ENCODE measurements at regions not wholly inside any gene's neighbourhood (a gene's known extent, or its start where the extent isn't known, plus 50 kb on each side); places are given as distances from the start of the nearest gene placed in this dataset.
"Not testable (repeated sequence)": the region's sequence is repeated elsewhere in the genome, so short reads cannot be mapped to it uniquely, and the experiment has no call there.

DNA sequence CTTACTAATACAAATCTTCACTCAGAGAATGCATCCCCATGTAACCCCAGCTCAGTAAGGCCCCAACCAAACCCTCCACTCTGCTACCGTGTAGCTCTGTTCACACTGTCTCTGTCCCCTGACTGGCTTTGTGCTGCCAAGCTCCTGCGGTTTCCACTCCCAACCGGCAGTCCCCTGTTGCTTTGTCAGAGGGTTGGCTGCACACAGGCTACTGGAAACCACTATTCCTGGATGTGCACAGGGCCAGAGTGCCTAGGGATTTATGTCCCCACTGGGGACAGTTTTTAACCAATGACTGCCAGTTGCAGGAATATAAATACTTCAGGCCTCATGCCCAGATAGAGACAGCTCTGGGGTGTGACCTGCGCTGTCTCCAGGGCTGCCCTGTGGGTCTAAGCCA, 157.1 kb upstream of the C16orf82 start:
- no peak for DNase-seq

DNA sequence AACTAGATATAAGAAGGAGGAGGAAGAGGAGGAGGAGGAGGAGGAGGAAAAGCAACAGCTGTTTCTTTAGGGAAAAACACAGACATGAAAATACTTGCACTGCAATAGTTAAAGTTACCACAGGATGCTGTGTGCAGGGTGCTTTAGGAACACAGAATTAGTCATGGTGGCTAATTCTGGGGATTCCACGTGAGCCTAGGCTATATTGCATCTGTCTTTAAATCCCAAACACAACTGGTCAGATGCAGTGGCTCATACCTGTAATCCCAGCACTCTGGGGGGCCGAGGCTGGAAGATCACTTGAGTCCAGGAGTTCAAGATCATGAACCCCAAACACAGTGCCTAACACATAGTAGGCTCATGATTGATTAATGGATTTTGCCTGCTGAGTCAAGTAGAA, 155.3 kb upstream of the C16orf82 start:
- DNase-seq = no peak

GRCh38 chr16:26913851-26914250, 152.9 kb upstream of the C16orf82 start:
- DNase-seq = no peak

DNA sequence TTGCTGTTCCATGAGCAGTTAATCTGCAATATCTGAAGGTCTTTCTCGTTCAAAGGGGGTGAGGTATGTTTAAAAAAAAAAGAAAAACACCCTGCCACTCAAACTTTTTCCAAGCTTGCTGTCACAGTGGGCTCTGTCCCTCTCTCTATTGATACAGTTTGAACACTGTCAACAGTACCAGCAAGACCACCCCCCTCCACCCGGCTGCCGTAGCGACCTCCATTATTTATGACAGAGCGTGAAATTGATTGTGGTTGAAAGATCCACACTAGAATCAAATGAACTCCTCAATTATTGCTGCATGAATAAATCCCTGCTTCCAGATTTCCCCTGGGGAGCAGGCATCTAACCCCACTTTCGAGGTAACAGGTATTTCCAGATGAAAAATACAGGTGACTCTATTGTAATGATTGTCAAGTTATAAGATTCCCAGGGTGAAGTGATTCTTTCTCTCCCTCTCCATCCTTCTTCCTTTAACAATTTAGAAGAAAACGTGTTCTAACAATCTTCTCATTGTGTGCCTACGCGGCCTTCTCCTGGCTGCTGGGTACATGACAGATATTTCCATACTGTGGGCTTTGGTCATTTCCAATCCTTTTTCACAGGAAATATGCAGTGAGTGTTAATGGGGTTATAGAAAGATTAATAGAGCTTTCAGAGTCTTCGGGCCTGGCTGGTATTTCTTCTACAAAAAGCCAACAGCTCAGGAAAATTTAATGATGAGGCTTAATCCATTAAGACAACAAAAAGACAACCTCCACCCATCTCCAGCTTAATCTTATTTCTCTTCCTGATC, 135.7 kb upstream of the C16orf82 start:
- DNase-seq = no peak

DNA sequence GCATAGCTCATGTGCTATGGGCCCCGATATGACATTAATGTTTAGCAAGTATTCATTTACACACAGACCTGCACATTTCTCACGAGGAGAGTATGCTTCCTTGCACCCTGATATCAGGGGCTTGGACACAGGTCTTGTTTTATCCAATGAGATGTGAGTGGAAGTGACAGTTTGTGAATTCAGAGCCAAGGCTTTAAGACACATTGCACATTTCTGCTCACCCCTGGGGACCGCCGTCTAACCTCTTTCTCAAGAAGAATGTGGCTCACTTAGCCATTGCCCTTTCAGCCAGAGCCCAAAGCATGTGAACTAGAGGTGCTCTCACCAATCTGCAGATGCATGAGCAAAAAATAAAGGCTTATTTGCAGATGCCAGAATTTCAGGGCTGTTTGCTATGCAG, 116.1 kb upstream of the C16orf82 start:
- DNase-seq = no peak

GRCh38 chr16:26951950-26952349, 114.8 kb upstream of the C16orf82 start:
- DNase-seq = no peak

DNA sequence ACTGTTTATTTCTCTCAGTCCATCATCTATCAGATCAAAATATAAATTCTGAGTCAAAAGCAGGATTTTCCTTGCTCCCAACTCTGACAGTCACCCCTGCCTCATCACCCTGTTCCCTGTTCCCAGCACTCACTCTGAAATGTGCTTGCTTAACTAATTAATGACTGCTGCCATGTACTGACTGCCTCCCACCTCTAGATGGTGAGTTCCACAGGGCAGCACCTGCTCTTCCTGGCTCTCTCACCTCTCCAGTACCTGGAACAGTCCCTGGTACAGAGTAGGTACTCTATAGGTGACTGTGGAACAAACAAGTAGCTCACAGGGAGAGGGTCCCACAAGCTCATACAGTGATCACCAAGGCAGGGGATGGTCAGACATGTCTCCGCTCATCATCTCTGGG, 114.3 kb upstream of the C16orf82 start:
- no peak for DNase-seq

DNA sequence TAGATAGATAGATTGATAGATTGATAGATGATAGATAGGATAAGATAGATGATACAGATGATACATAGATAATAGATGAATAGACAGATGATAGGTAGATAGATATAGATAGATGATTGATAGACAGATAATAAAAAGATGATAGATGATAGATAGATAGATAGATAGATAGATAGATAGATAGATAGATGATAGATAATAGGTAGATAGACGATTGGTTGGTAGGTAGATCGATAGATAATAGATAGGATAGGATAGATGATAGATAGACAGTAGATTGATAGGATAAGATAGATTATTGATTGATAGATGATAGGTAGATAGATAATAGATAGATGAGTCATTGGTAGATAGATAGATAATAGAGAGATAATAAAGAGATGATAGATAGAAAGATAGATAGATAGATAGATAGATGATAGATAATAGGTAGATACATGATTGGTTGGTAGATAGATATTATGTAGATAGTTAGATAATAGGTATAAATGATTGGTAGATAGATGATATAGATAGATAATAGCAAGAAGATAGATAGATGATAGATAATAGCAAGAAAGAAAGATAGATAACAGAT, 109.4 kb upstream of the C16orf82 start:
- no peak for DNase-seq

DNA sequence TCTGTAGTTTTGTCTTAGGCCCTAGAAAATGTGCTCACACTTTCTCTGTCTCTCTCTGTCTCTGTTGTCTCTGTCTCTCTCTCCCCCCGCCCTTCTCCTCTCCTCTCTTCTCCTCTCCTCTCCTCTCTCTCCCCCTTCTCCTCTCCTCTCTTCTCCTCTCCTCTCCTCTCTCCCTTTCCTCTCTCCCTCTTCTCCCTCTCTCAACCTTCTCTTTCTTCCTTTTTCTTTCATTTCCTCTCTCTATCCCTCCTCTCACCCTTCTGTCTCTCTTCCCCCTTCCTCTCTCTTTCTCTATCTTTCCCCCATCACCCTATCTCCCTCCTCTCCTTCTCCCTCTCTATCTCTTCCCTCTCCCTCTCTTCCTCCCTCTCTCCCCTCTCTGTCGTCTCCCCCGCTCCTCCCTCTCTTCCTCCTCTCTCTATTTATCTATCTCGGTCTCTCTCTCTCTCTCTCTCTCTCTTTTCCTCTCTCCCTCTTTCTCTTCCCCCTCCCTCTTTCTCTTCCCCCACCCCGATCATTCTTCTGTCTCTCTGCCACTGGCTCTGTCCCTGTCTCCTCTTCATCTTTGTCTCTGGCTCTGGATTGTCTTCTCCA, 107.2 kb upstream of the C16orf82 start:
- DNase-seq = no peak

DNA sequence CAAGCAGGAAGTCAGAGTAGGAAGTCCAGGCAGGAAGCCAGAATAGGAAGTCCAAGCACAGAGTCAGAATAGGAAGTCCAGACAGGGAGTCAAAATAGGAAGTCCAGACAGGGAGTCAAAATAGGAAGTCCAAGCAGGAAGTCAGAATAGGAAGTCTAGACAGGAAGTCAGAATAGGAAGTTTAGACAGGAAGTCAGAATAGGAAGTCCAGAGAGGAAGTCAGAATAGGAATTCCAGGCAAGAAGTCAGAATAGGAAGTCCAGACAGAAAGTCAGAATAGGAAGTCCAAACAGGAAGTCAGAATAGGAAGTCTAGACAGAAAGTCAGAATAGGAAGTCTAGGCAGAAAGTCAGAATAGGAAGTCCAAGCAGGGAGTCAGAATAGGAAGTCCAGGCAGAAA, 105.3 kb upstream of the C16orf82 start:
- no peak for DNase-seq

DNA sequence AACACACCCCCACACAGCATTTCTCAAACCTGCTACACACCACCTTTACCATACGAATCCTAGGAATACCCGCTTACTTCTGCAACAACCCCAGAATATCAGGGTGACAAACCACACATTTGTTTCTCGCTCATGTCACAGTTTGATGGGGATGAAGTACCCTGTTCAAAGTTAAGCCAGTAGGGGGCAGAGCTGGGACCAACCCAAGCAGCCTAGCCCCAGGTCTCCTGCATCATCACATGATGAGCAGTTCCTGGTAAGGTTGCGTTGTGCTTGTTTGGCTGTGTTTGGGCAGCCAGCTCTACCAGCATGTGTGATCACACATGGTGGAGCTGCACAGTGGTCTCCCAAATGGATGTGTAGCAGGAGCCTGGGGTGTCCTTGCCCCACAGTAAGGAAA, 103.6 kb upstream of the C16orf82 start:
- DNase-seq = no peak

DNA sequence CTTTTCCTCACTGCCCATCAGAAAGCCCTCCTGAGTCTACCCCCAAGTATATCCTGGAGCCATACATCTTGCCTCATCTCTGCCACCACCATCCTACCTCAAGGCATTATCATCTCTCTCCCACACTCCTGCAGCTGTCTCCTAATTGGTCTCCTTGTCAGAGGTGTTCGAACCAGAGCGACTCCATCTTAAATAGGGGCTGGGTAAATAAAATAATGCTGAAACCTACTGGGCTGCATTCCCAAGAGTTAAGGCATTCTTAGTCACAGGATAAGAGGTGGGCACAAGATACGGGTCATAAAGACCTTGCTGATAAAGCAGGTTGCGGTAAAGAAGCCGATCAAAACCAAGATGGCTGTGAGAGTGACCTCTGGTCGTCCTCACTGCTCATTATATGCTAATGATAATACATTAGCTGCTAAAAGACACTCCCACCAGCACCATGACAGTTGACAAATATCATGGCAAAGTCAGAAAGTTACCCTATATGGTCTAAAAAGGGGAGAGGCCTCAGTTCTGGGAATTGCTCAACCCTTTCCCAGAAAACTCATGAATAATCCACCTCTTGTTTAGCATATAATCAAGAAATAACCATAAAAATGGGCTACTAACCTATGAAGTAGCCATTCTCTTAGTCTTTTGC, 97.0 kb upstream of the C16orf82 start:
- DNase-seq = no peak

GRCh38 chr16:26970292-26970691, 96.4 kb upstream of the C16orf82 start:
- DNase-seq = no peak

DNA sequence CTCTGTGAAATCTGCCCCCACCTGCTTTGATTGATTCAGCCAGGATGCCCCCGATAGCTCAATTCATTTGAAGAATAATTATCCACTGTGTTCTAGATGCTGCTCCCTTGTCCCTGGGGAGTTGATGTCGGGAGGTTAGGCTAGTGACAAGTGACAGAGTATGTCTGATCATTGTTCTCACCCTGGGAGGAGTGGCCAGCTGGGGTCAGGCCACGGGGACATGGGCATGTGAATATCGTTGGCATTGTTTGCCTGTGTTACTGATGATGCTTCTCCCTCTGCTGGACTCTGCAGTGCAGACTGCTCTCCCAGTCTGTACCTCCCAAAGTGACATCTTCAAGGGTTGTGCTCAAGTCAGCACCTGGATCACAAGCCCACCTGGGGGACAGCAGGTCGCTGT, 89.9 kb upstream of the C16orf82 start:
- no peak for DNase-seq

GRCh38 chr16:26981266-26981938, 85.3 kb upstream of the C16orf82 start:
- no peak for DNase-seq

DNA sequence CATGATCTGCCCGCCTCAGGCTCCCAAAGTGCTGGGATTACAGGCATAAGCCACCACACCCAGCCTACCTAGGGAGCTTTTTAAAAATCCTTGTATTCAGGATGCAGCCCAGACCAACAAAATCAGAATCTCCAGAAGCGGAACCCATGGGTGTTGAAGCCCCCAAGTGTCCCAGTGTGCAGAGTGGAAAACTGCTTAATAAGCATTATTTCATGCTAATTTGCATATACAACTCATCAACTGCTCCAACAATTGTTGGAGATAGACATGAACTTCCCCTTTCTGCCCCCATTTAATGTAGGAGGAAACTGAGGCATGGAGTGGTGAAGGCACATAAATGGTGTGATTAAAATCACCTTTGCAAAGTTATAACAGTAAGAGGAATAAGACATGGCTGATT, 84.3 kb upstream of the C16orf82 start:
- no peak for DNase-seq

DNA sequence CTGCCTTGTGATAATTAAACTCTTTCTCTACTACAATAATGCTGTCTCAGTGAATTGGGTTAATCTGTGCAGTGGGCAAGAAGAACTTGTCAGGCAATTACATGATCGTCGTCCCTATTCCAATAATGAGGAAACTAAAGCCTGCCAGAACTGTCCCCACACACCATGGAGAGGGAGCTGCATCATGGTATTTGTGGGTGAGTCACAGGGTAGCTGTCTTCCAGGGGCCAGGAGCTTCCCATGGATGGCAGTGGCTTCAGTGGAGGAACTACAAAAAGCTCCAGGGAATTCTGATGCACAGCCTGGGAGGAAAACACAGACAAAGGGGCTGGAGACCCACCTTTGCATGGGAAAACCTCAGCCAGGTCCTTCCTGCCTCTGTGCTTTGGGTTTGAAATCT, 83.3 kb upstream of the C16orf82 start:
- DNase-seq = no peak

DNA sequence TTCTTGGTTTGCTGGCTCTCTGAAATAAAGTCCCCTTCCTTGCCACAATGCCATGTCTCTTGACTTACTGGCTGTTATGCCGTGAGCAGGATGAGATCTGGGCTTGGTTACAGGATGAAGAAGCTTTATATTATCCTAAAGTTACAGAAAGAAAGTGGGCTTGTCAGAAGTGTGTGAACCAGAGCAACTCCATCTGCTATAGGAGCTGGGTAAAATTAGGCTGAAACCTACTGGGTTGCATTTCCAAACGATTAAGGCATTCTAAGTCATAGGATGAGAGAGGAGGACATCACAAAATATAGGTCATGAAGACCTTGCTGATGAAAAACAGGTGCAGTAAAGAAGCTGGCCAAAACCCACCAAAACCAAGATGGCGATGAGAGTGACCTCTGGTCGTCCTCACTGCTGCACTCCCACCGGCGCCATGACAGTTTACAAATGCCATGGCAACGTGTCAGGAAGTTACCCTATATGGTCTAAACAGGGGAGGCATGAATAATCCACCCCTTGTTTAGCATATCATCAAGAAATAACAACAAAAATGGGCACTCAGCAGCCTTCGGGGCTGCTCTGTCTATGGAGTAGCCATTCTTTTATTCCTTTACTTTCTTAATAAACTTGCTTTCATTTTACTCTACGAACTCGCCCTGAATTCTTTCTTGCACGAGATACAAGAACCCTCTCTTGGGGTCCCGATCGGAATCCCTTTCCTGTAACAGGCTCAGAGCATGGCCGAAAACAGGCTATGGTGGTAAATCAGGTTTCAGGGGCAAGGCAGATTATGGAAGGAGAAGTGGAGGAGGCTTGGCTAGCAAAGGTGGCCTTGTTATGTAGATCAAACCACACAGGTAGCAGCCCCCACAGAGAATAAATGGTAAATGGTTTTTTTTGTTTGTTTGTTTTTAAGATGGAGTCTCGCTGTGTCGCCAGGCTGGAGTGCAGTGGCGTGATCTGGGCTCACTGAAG, 81.3 kb upstream of the C16orf82 start:
- DNase-seq = no peak

- no peak for DNase-seq
Measured at GRCh38 chr16:26987597-26988010, 79.1 kb upstream of the C16orf82 start.

GRCh38 chr16:26988186-26988585, 78.5 kb upstream of the C16orf82 start:
- DNase-seq = no peak

DNA sequence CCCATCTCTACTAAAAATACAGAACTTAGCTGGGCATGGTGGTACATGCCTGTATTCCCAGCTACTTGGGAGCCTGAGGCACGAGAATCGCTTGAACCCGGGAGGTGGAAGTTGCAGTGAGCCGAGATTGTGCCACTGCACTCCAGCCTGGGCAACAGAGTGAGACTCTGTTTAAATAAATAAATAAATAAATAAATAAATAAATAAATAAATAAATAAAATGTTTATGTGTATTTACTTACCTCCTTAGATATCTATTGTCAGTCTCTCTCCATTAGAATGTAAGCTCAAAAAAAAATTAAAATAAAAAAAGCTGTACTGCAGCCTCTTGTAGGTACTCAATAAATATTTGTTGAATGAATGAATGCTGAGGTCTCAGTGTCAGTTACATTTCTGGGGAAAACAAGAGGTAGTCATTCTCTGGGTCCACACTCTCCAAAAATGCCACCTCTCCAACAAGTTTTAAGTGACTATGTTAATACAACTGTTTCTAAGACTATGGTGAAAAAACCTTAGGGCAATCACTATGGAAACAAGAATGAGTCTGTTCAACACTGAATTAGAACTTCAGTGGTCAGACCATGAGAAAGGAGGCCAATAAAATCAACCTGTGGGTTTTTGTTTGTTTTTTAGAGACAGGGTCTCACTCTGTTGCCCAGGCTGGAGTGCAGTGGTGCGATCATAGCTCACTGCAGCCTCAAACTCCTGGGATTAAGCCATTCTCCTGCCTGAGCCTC, 76.2 kb upstream of the C16orf82 start:
- DNase-seq = not testable (repeated sequence)

Data from NCI-H1930 (cell line).